ENCODE measurements at regions not wholly inside any gene's neighbourhood (a gene's known extent, or its start where the extent isn't known, plus 50 kb on each side); places are given as distances from the start of the nearest gene placed in this dataset.
"Not testable (repeated sequence)": the region's sequence is repeated elsewhere in the genome, so short reads cannot be mapped to it uniquely, and the experiment has no call there.

DNA sequence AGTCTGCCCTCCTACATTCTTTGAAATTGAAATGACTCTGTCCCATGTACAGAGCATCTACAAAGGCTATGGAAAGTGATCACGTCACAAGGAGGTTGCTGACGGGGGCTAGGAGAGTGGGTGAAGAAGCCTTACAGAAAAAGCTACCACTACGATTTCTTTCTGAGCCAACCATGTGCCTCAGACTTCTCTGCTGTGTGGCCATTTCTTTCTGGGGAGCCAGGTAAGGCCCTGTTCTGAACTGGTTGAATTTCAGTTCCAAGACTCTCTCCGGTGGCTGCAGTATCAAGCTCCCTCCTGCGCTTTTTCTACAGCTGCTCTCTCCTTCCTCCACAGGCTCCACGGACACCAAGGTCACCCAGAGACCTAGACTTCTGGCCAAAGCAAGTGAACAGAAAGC, 112.5 kb upstream of the PRSS1 start:
- no peak for DNase-seq (ENCODE audit: low read depth)

- not testable (repeated sequence) for DNase-seq (ENCODE audit: low read depth)
Measured at GRCh38 chr7:142636107-142636506, 113.2 kb upstream of the PRSS1 start.

DNA sequence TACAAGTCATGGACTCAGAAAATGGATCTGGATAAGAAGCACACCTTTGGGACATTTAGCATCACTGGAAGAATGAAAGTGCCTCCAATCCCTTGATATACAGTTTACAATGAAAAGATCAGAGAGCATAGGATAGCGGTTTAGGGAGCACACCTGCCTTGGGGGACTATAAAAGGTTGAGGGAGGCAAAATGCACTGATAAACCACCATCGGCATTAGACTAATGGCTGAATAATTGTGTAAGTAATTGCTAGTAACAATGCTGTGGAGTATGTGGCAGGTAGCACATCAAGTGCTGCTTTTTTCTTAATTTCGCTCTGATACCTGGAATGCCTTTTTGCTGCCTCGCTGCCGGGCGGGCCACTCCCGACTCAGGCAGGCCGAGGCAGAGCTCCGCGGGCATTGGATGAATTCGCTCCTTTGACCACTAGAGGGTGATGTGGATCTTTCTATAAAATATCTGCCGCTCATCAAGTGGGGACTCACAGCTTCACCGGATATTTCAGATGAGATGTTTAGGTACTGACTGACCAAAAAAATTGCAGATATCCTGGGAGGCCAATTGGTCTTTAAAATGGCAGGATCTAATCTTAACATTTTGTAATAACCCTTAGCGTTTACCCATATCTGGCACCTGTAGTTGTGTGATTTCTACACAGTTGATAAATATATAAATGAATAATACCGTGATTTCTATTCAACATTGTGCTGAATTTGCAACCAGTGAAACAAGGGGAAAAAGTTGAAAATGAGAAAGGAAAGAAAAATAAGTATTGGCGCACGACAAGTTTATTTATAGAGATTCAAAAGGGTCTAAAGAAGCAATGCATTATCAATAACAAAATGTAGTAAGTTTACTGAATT, 116.8 kb upstream of the PRSS1 start:
- peak; percentile 47 for DNase-seq (ENCODE audit: low read depth)

GRCh38 chr7:142629588-142630260, 119.5 kb upstream of the PRSS1 start:
- no peak for DNase-seq (ENCODE audit: low read depth)

DNA sequence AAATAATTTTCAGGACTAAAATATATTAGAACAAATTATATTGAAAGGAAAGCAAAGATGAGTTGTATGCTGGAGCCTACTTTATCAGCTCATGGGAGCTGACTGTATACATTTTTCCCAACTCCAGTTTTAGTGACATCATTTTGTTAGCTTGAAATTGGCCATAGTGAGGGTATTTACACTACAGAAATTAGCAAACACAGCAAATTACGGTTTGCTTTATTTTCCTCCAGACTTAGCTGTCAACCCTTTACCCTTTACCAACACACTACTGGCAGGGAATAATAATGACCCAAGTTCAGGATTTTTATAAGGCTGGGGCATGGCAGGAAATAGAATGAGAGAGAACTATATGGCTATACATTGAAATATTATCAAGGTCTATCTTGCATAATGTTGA, 120.3 kb upstream of the PRSS1 start:
- DNase-seq (ENCODE audit: low read depth) = no peak

- DNase-seq (ENCODE audit: low read depth) = not testable (repeated sequence)
Measured at GRCh38 chr7:142627223-142627622, 122.0 kb upstream of the PRSS1 start.

- DNase-seq (ENCODE audit: low read depth) = no peak
Measured at GRCh38 chr7:142626420-142627035, 122.7 kb upstream of the PRSS1 start.

DNA sequence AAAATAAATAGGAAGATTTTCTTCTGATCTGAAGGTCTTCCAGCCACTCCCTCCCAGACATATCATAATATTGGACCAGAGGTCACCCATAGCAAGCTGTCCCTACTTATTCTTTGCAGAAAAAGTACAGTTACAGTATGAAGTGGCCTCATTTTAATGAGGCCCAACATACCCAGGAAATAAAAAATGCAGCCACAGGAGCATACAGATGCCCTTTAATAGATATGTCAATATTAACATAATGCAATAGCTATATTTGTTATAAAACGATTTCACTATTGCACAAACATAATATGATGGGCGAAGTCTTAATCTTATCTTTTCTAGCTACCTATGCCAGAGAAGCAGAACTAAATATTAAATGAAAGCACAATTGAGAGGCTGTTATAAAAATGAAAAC, 124.1 kb upstream of the PRSS1 start:
- DNase-seq (ENCODE audit: low read depth) = not testable (repeated sequence)

DNA sequence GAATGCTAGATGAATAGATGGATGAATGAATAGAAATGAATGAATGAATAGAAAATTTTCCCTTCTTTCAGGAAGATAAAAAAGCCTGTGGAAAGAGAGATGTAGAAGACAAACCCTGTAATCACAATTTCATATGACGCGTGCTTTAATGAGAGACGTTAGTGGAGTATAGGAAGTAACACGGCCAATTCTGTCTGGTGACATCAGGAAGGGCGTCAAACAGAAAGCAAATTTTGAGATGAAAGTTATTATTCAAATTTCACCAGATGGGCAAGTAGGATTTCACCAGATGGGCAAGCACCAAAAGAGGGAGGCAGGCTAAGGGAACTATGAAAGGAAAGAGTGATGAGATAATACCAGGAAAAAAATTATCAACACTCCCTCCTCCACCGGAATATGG, 128.9 kb upstream of the PRSS1 start:
- DNase-seq (ENCODE audit: low read depth) = no peak

- DNase-seq (ENCODE audit: low read depth) = no peak
Measured at GRCh38 chr7:142618655-142619351, 130.5 kb upstream of the PRSS1 start.

- no peak for DNase-seq (ENCODE audit: low read depth)
Measured at GRCh38 chr7:142616842-142617241, 132.4 kb upstream of the PRSS1 start.

DNA sequence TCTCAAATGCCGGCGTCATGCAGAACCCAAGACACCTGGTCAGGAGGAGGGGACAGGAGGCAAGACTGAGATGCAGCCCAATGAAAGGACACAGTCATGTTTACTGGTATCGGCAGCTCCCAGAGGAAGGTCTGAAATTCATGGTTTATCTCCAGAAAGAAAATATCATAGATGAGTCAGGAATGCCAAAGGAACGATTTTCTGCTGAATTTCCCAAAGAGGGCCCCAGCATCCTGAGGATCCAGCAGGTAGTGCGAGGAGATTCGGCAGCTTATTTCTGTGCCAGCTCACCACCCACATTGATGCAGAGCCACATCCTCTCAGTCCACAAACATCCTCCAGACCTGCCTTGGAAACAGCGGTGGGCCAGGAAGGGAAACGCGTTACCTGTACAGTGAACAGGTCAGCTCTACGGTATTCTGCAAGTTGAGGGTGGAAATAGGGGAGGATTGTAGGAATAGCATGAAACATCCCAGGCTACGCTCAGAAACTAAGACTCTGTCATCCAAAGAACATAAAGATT, 133.1 kb upstream of the PRSS1 start:
- DNase-seq (ENCODE audit: low read depth) = no peak

DNA sequence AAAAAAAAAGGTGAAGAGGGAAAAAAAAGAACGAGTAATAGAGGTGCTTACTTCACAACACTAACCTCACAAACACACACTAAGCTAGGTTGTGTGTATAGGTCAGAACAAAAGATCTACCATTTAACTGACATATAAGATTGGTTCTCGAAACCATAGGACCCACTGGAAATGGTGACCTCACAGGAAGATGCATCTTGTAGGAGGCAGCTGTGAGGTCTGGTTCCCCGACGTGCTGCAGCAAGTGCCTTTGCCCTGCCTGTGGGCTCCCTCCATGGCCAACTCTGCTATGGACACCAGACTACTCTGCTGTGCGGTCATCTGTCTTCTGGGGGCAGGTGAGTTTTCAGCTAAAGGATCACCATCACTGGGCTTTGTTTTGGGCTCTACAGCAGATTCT, 133.8 kb upstream of the PRSS1 start:
- no peak for DNase-seq (ENCODE audit: low read depth)

GRCh38 chr7:142614116-142614515, 135.2 kb upstream of the PRSS1 start:
- DNase-seq (ENCODE audit: low read depth) = no peak

DNA sequence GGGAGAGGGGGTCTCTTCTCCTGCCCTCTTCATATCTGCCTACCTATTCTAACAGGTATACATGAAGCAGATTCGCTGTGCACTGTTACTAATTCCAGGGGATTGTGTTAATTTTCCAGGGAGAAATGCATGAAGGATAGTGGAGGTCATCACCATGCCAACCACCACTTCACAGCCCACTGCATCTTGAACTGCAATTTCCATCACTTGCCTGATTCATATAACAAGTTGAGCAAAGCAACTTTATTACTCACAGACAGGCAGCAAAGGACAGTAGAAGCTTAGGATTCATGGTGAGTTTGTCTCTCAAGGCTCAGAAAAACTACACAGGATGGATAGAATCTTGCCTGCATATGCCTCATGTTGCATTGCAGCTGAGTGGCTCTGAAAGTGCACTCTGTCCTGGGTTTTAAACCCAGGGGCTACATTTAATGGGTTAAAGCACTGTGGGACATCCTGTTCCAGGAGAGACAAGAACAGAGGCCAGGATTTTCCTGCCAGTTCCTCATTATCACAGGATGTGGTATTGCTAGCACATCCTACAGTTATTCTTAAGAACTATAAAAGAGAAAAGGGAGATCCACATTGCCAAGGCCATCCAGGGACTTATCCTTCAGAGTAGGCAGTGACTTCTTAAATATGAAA, 136.9 kb upstream of the PRSS1 start:
- no peak for DNase-seq (ENCODE audit: low read depth)

- no peak for DNase-seq (ENCODE audit: low read depth)
Measured at GRCh38 chr7:142611566-142612236, 137.6 kb upstream of the PRSS1 start.

- DNase-seq (ENCODE audit: low read depth) = no peak
Measured at GRCh38 chr7:142608630-142609428, 140.4 kb upstream of the PRSS1 start.

DNA sequence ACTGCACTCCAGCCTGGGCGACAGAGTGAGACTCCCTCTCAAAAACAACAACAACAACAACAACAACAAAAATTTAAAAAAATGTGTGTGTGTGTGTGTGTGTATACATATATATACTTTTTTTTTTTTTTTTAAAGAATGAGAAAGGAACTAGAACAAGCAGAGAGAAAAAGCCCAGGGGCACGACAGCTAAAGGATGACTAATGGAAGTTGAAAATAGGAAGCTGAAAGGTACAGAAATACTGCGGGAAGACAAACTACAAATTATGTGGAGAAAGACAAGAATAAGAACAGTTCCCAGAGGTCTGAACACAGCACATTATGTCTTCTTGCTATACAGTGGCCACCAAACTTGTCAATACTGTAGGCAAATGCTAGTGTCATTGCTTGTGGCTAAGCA, 141.9 kb upstream of the PRSS1 start:
- no peak for DNase-seq (ENCODE audit: low read depth)

GRCh38 chr7:142606081-142606480, 143.2 kb upstream of the PRSS1 start:
- no peak for DNase-seq (ENCODE audit: low read depth)

DNA sequence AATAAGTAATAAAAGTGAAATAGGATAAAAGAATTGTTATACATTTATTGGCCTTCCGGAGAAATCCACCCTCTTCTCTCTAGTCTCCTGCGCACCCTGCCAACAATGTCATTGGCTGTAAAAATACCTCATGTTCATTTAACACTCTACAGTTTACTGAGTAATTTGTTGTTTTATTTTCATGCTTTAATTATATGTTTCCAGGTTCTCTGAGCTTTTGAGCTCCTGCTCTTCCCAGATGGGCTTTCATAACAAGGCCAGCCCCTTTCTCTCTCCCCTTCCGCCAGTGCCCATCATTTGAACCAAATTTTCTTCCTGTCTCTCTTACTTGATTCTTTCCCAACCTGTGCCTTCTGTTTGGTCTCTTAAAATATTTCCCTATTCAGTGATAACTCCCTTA, 144.6 kb upstream of the PRSS1 start:
- DNase-seq (ENCODE audit: low read depth) = no peak

All from fibroblast of the conjunctiva (primary cell).